ENCODE measurements at regions not wholly inside any gene's neighbourhood (a gene's known extent, or its start where the extent isn't known, plus 50 kb on each side); places are given as distances from the start of the nearest gene placed in this dataset.

GRCh38 chr20:60431349-60431748 lies 473.1 kb downstream of the CDH26 start:
- CTCF ChIA-PET = no interaction called here
- ATAC-seq (ENCODE audit: low read depth) = no peak
- no peak for TF ChIP-seq CTCF (IDR thresholded peaks at IDR 0.05)
- intact Hi-C loops (cut with micrococcal nuclease) = no loop called here
- H3K4me1 Mint-ChIP-seq = no peaks in the 10 kb centered on the region
- H3K4me3 Mint-ChIP-seq = no peak overlapping the region
- no peak overlapping the region for H3K27ac Mint-ChIP-seq
- H3K9me3 Mint-ChIP-seq = no peaks in the 10 kb centered on the region
- no peak for DNase-seq
- H3K36me3 Mint-ChIP-seq (ENCODE audit: low read depth) = no peaks in the 10 kb centered on the region
- POLR2A ChIA-PET = no interaction called here
- H3K27me3 Mint-ChIP-seq = no peaks in the 10 kb centered on the region

GRCh38 chr20:60437418-60437817 lies 479.2 kb downstream of the CDH26 start:
- Mint-ChIP-seq H3K36me3 (ENCODE audit: low read depth) (no peaks in the 10 kb centered on the region), H3K27ac (no peak overlapping the region), H3K4me3 (no peak overlapping the region), H3K27me3 (no peaks in the 10 kb centered on the region), H3K9me3 (peaks cover 7% of the 10 kb centered on the region), H3K4me1 (no peaks in the 10 kb centered on the region)
- DNase-seq (no peak), ATAC-seq (ENCODE audit: low read depth) (no peak)
- CTCF ChIA-PET = no interaction called here
- intact Hi-C loops (cut with micrococcal nuclease) = no loop called here
- TF ChIP-seq CTCF (IDR thresholded peaks at IDR 0.05) = no peak
- POLR2A ChIA-PET = no interaction called here

GRCh38 chr20:60446267-60447111 lies 488.3 kb downstream of the CDH26 start:
- CTCF ChIA-PET = no interaction called here
- Mint-ChIP-seq H3K4me1 (no peaks in the 10 kb centered on the region), H3K27ac (no peak overlapping the region), H3K27me3 (no peaks in the 10 kb centered on the region), H3K9me3 (no peaks in the 10 kb centered on the region), H3K4me3 (no peak overlapping the region), H3K36me3 (ENCODE audit: low read depth) (no peaks in the 10 kb centered on the region)
- intact Hi-C loops (cut with micrococcal nuclease) = no loop called here
- no peak for TF ChIP-seq CTCF (IDR thresholded peaks at IDR 0.05)
- POLR2A ChIA-PET = no interaction called here
- DNase-seq = no peak
- no peak for ATAC-seq (ENCODE audit: low read depth)

GRCh38 chr20:60447703-60448102 lies 489.5 kb downstream of the CDH26 start:
- H3K27ac Mint-ChIP-seq = no peak overlapping the region
- H3K4me3 Mint-ChIP-seq = no peak overlapping the region

More at GRCh38 chr20:60447703-60448102, 489.5 kb downstream of the CDH26 start:
- ATAC-seq (ENCODE audit: low read depth) (no peak), DNase-seq (no peak)
- no peaks in the 10 kb centered on the region for H3K27me3 Mint-ChIP-seq
- TF ChIP-seq CTCF (IDR thresholded peaks at IDR 0.05) = no peak
- CTCF ChIA-PET = no interaction called here
- POLR2A ChIA-PET = no interaction called here
- intact Hi-C loops (cut with micrococcal nuclease) = no loop called here
- H3K9me3 Mint-ChIP-seq = no peaks in the 10 kb centered on the region
- H3K4me1 Mint-ChIP-seq = no peaks in the 10 kb centered on the region
- no peaks in the 10 kb centered on the region for H3K36me3 Mint-ChIP-seq (ENCODE audit: low read depth)

Data from activated B cell treated with CpG ODN at 0.5 μM for 24 hours (primary cell).